Activated T-cell treated with anti-CD3 and anti-CD28 coated beads, Interleukin-2, amount 50 U/mL, for 24 hours (primary cell): ENCODE measurements at regions not wholly inside any gene's neighbourhood (a gene's known extent, or its start where the extent isn't known, plus 50 kb on each side); places are given as distances from the start of the nearest gene placed in this dataset.
"Not testable (repeated sequence)": the region's sequence is repeated elsewhere in the genome, so short reads cannot be mapped to it uniquely, and the experiment has no call there.

Experiments used
- DNase-seq: peaks from one replicate; pipeline ENCODE4 v3.0.0-alpha.2; 2020
- H3K27ac Mint-ChIP-seq: 2 replicates; pipeline ENCODE4 v1.8.0; 2020; ENCODE audit warnings: mild to moderate bottlenecking, mixed read lengths
- H3K27me3 Mint-ChIP-seq: 2 replicates; pipeline ENCODE4 v1.8.0; 2020; ENCODE audit warnings: mixed read lengths
- H3K36me3 Mint-ChIP-seq: 2 replicates; pipeline ENCODE4 v1.8.0; 2020; ENCODE audit warnings: low read depth, mixed read lengths
- H3K4me1 Mint-ChIP-seq: 2 replicates; pipeline ENCODE4 v1.8.0; 2020; ENCODE audit warnings: low read depth, mixed read lengths
- H3K4me3 Mint-ChIP-seq: 2 replicates; pipeline ENCODE4 v1.8.0; 2020; ENCODE audit warnings: mild to moderate bottlenecking, moderate library complexity, mixed read lengths
- H3K9me3 Mint-ChIP-seq: 2 replicates; pipeline ENCODE4 v1.8.0; 2020; ENCODE audit warnings: mixed read lengths

- no peaks in the 10 kb centered on the region for H3K9me3 Mint-ChIP-seq
- H3K36me3 Mint-ChIP-seq = no peaks in the 10 kb centered on the region
- no peak overlapping the region for H3K4me3 Mint-ChIP-seq
- H3K27me3 Mint-ChIP-seq = no peaks in the 10 kb centered on the region
- no peak overlapping the region for H3K27ac Mint-ChIP-seq
- no peaks in the 10 kb centered on the region for H3K4me1 Mint-ChIP-seq
- no peak for DNase-seq
Observed at GRCh38 chr1:196114193-196114592, 494.0 kb downstream of the KCNT2 start.

GRCh38 chr1:196108990-196109389, 499.2 kb downstream of the KCNT2 start:
- not testable (repeated sequence) for H3K4me3 Mint-ChIP-seq, DNase-seq, H3K4me1 Mint-ChIP-seq, H3K36me3 Mint-ChIP-seq, H3K27ac Mint-ChIP-seq, H3K9me3 Mint-ChIP-seq, H3K27me3 Mint-ChIP-seq

GRCh38 chr1:196105901-196106300, 502.3 kb downstream of the KCNT2 start:
- Mint-ChIP-seq H3K4me1 (no peaks in the 10 kb centered on the region), H3K27ac (no peak overlapping the region), H3K36me3 (no peaks in the 10 kb centered on the region), H3K27me3 (no peaks in the 10 kb centered on the region), H3K4me3 (no peak overlapping the region), H3K9me3 (peaks cover 16% of the 10 kb centered on the region)
- DNase-seq = no peak

- Mint-ChIP-seq H3K4me3 (no peak overlapping the region), H3K9me3 (peaks cover 16% of the 10 kb centered on the region), H3K36me3 (no peaks in the 10 kb centered on the region), H3K4me1 (no peaks in the 10 kb centered on the region), H3K27me3 (no peaks in the 10 kb centered on the region), H3K27ac (no peak overlapping the region)
- no peak for DNase-seq
Observed at GRCh38 chr1:196102826-196103225, 505.4 kb downstream of the KCNT2 start.

- no peak for DNase-seq
- peaks cover 9% of the 10 kb centered on the region for H3K9me3 Mint-ChIP-seq
- H3K36me3 Mint-ChIP-seq = no peaks in the 10 kb centered on the region
- no peak overlapping the region for H3K27ac Mint-ChIP-seq
- no peaks in the 10 kb centered on the region for H3K27me3 Mint-ChIP-seq
- no peaks in the 10 kb centered on the region for H3K4me1 Mint-ChIP-seq
- no peak overlapping the region for H3K4me3 Mint-ChIP-seq
Observed at GRCh38 chr1:196098000-196098399, 510.2 kb downstream of the KCNT2 start.

- no peak for DNase-seq
- no peaks in the 10 kb centered on the region for H3K4me1 Mint-ChIP-seq
- H3K36me3 Mint-ChIP-seq = no peaks in the 10 kb centered on the region
- H3K4me3 Mint-ChIP-seq = no peak overlapping the region
- no peaks in the 10 kb centered on the region for H3K27me3 Mint-ChIP-seq
- no peak overlapping the region for H3K27ac Mint-ChIP-seq
- no peaks in the 10 kb centered on the region for H3K9me3 Mint-ChIP-seq
Observed at GRCh38 chr1:196094821-196095220, 513.4 kb downstream of the KCNT2 start.

GRCh38 chr1:196091397-196092135, 516.7 kb downstream of the KCNT2 start:
- H3K27ac Mint-ChIP-seq = no peak overlapping the region
- H3K4me3 Mint-ChIP-seq = no peak overlapping the region
- no peaks in the 10 kb centered on the region for H3K9me3 Mint-ChIP-seq
- no peaks in the 10 kb centered on the region for H3K36me3 Mint-ChIP-seq
- DNase-seq = no peak
- no peaks in the 10 kb centered on the region for H3K4me1 Mint-ChIP-seq
- no peaks in the 10 kb centered on the region for H3K27me3 Mint-ChIP-seq

- Mint-ChIP-seq H3K36me3 (no peaks in the 10 kb centered on the region), H3K27me3 (no peaks in the 10 kb centered on the region), H3K27ac (no peak overlapping the region), H3K9me3 (no peaks in the 10 kb centered on the region), H3K4me3 (no peak overlapping the region), H3K4me1 (no peaks in the 10 kb centered on the region)
- no peak for DNase-seq
Observed at GRCh38 chr1:196090226-196090625, 518.0 kb downstream of the KCNT2 start.

- no peaks in the 10 kb centered on the region for H3K4me1 Mint-ChIP-seq
- no peaks in the 10 kb centered on the region for H3K9me3 Mint-ChIP-seq
- H3K4me3 Mint-ChIP-seq = no peak overlapping the region
- no peak for DNase-seq
- H3K36me3 Mint-ChIP-seq = no peaks in the 10 kb centered on the region
- H3K27me3 Mint-ChIP-seq = no peaks in the 10 kb centered on the region
- no peak overlapping the region for H3K27ac Mint-ChIP-seq
Observed at GRCh38 chr1:196088541-196088940, 519.7 kb downstream of the KCNT2 start.

- H3K27ac Mint-ChIP-seq = no peak overlapping the region
- H3K27me3 Mint-ChIP-seq = no peaks in the 10 kb centered on the region
- H3K4me3 Mint-ChIP-seq = no peak overlapping the region
- no peaks in the 10 kb centered on the region for H3K9me3 Mint-ChIP-seq
- H3K4me1 Mint-ChIP-seq = no peaks in the 10 kb centered on the region
- DNase-seq = no peak
- H3K36me3 Mint-ChIP-seq = no peaks in the 10 kb centered on the region
Observed at GRCh38 chr1:196078691-196079090, 529.5 kb downstream of the KCNT2 start.

- no peak overlapping the region for H3K4me3 Mint-ChIP-seq
- H3K9me3 Mint-ChIP-seq = no peaks in the 10 kb centered on the region
- no peaks in the 10 kb centered on the region for H3K36me3 Mint-ChIP-seq
- H3K27me3 Mint-ChIP-seq = no peaks in the 10 kb centered on the region
- no peak overlapping the region for H3K27ac Mint-ChIP-seq
- no peak for DNase-seq
- no peaks in the 10 kb centered on the region for H3K4me1 Mint-ChIP-seq
Observed at GRCh38 chr1:196075621-196076020, 532.6 kb downstream of the KCNT2 start.

- DNase-seq = no peak
- Mint-ChIP-seq H3K27me3 (no peaks in the 10 kb centered on the region), H3K4me1 (no peaks in the 10 kb centered on the region), H3K4me3 (no peak overlapping the region), H3K9me3 (no peaks in the 10 kb centered on the region), H3K36me3 (no peaks in the 10 kb centered on the region), H3K27ac (no peak overlapping the region)
Observed at GRCh38 chr1:196074182-196074581, 534.1 kb downstream of the KCNT2 start.

GRCh38 chr1:196071447-196071846, 536.8 kb downstream of the KCNT2 start:
- no peak for DNase-seq
- Mint-ChIP-seq H3K4me3 (no peak overlapping the region), H3K4me1 (no peaks in the 10 kb centered on the region), H3K27me3 (no peaks in the 10 kb centered on the region), H3K36me3 (no peaks in the 10 kb centered on the region), H3K27ac (no peak overlapping the region), H3K9me3 (no peaks in the 10 kb centered on the region)

- no peak overlapping the region for H3K27ac Mint-ChIP-seq
- H3K9me3 Mint-ChIP-seq = no peaks in the 10 kb centered on the region
- no peaks in the 10 kb centered on the region for H3K36me3 Mint-ChIP-seq
- no peak overlapping the region for H3K4me3 Mint-ChIP-seq
- no peaks in the 10 kb centered on the region for H3K27me3 Mint-ChIP-seq
- no peaks in the 10 kb centered on the region for H3K4me1 Mint-ChIP-seq
- DNase-seq = no peak
Observed at GRCh38 chr1:196070940-196071339, 537.3 kb downstream of the KCNT2 start.

- H3K27ac Mint-ChIP-seq = no peak overlapping the region
- DNase-seq = no peak
- H3K27me3 Mint-ChIP-seq = no peaks in the 10 kb centered on the region
Observed at GRCh38 chr1:196063952-196064351, 544.3 kb downstream of the KCNT2 start.

GRCh38 chr1:196063294-196063693, 544.9 kb downstream of the KCNT2 start:
- H3K27ac Mint-ChIP-seq = no peak overlapping the region
- no peaks in the 10 kb centered on the region for H3K36me3 Mint-ChIP-seq
- no peak for DNase-seq
- H3K27me3 Mint-ChIP-seq = no peaks in the 10 kb centered on the region
- no peaks in the 10 kb centered on the region for H3K4me1 Mint-ChIP-seq
- no peaks in the 10 kb centered on the region for H3K9me3 Mint-ChIP-seq
- no peak overlapping the region for H3K4me3 Mint-ChIP-seq

More at GRCh38 chr1:196063952-196064351, 544.3 kb downstream of the KCNT2 start:
- Mint-ChIP-seq H3K9me3 (no peaks in the 10 kb centered on the region), H3K36me3 (no peaks in the 10 kb centered on the region), H3K4me1 (no peaks in the 10 kb centered on the region), H3K4me3 (no peak overlapping the region)
